Stimulated activated CD8-positive, alpha-beta memory T cell treated with anti-CD3 and anti-CD28 coated beads, Interleukin-7, amount 100 ng/mL, for 48 hours (primary cell): ENCODE measurements at regions not wholly inside any gene's neighbourhood (a gene's known extent, or its start where the extent isn't known, plus 50 kb on each side); places are given as distances from the start of the nearest gene placed in this dataset.
"Not testable (repeated sequence)": the region's sequence is repeated elsewhere in the genome, so short reads cannot be mapped to it uniquely, and the experiment has no call there.

Experiments used
- DNase-seq, 2 donors: peaks; one replicate each; pipeline ENCODE4 v3.0.0-alpha.2; 2020; ENCODE audit warnings: low read depth in 1 of 2; ENCODE audit errors: extremely low read depth in 1 of 2

- DNase-seq = no peak
Observed at GRCh38 chr1:18560692-18561091, 70.0 kb upstream of the PAX7 start.

- no peak for DNase-seq
Observed at GRCh38 chr1:18561967-18562366, 68.7 kb upstream of the PAX7 start.

- DNase-seq = no peak
Observed at GRCh38 chr1:18564676-18565075, 66.0 kb upstream of the PAX7 start.

- no peak for DNase-seq
Observed at GRCh38 chr1:18565321-18565720, 65.3 kb upstream of the PAX7 start.

- no peak for DNase-seq
Observed at GRCh38 chr1:18568489-18568888, 62.2 kb upstream of the PAX7 start.

- no peak for DNase-seq
Observed at GRCh38 chr1:18569251-18569650, 61.4 kb upstream of the PAX7 start.

GRCh38 chr1:18569811-18570545 lies 60.7 kb upstream of the PAX7 start:
- no peak for DNase-seq

- no peak for DNase-seq
Observed at GRCh38 chr1:18571275-18571674, 59.4 kb upstream of the PAX7 start.

- DNase-seq = no peak
Observed at GRCh38 chr1:18572022-18572880, 58.4 kb upstream of the PAX7 start.

- DNase-seq = no peak
Observed at GRCh38 chr1:18573170-18573569, 57.5 kb upstream of the PAX7 start.

- no peak for DNase-seq
Observed at GRCh38 chr1:18574754-18575153, 55.9 kb upstream of the PAX7 start.

GRCh38 chr1:18575620-18576019 lies 55.0 kb upstream of the PAX7 start:
- DNase-seq = peak in 1 of 2 donors; percentile 15

- DNase-seq = no peak
Observed at GRCh38 chr1:18578271-18578670, 52.4 kb upstream of the PAX7 start.

GRCh38 chr1:18579267-18579666 lies 51.4 kb upstream of the PAX7 start:
- not testable (repeated sequence) for DNase-seq

GRCh38 chr1:18580047-18580446 lies 50.6 kb upstream of the PAX7 start:
- no peak for DNase-seq

- DNase-seq = no peak
Observed at GRCh38 chr1:18580691-18581419, 49.8 kb upstream of the PAX7 start.
